Fibroblast of lung (primary cell): ENCODE measurements at regions not wholly inside any gene's neighbourhood (a gene's known extent, or its start where the extent isn't known, plus 50 kb on each side); places are given as distances from the start of the nearest gene placed in this dataset.

Experiments used
- DNase-seq, 2 donors: peaks; one replicate each; pipeline versions ENCODE4 v3.0.0 to v3.0.0-alpha.2; 2010; ENCODE audit warnings: low read depth in 2 of 2
- H2AFZ ChIP-seq: 2 replicates; pipeline ENCODE4 v1.5.1; 2012; ENCODE audit warnings: low read length, control low read depth, inconsistent platforms
- H3K27ac ChIP-seq: 2 replicates; pipeline ENCODE4 v1.5.1; 2011; ENCODE audit warnings: low read length, control low read depth; ENCODE audit not compliant: insufficient read depth
- H3K27me3 ChIP-seq: 2 replicates; pipeline ENCODE4 v1.5.1; 2011; ENCODE audit warnings: mild to moderate bottlenecking, low read length; ENCODE audit not compliant: control insufficient read depth, insufficient read depth
- H3K36me3 ChIP-seq: 2 replicates; pipeline ENCODE4 v1.5.1; 2011; ENCODE audit warnings: low read length; ENCODE audit not compliant: control insufficient read depth, insufficient read depth
- H3K4me1 ChIP-seq: 2 replicates; pipeline ENCODE4 v1.5.1; 2011; ENCODE audit warnings: low read length; ENCODE audit not compliant: control insufficient read depth, insufficient read depth; ENCODE audit errors: extremely low read depth
- H3K4me2 ChIP-seq: 2 replicates; pipeline ENCODE4 v1.5.1; 2011; ENCODE audit warnings: low read length, control low read depth; ENCODE audit not compliant: insufficient read depth; ENCODE audit errors: extremely low read depth
- H3K4me3 ChIP-seq, 4 experiments: fragments of 200-600 bp in 1 of 4; sonication (generic) in 1 of 4; replicated peaks in 1 of 4; 2 replicates each; pipeline ENCODE4 v1.5.1; 2011 to 2016; ENCODE audit warnings: low read length in 4 of 4, low read depth in 3 of 4, mild to moderate bottlenecking in 3 of 4, control low read depth in 2 of 4, inconsistent platforms in 1 of 4, mixed read lengths in 1 of 4; ENCODE audit not compliant: insufficient read depth in 1 of 4; ENCODE audit errors: control extremely low read depth in 1 of 4
- H3K79me2 ChIP-seq: 2 replicates; pipeline ENCODE4 v1.5.1; 2012; ENCODE audit warnings: mild to moderate bottlenecking, low read length, inconsistent platforms; ENCODE audit not compliant: control insufficient read depth, insufficient read depth
- H3K9ac ChIP-seq: 2 replicates; pipeline ENCODE4 v1.5.1; 2011; ENCODE audit warnings: mild to moderate bottlenecking, low read length, control low read depth; ENCODE audit not compliant: insufficient read depth
- H3K9me3 ChIP-seq: 2 replicates; pipeline ENCODE4 v1.5.1; 2012; ENCODE audit warnings: low read depth, low read length; ENCODE audit not compliant: control insufficient read depth, insufficient read depth
- H4K20me1 ChIP-seq: 2 replicates; pipeline ENCODE4 v1.5.1; 2011; ENCODE audit warnings: low read length; ENCODE audit not compliant: control insufficient read depth, insufficient read depth; ENCODE audit errors: extremely low read depth
- CTCF ChIP-seq, 2 donors: IDR thresholded peaks in 1 of 2; conservative IDR thresholded peaks in 1 of 2; 1 replicate in 1 of 2; 2 replicates in 1 of 2; pipeline ENCODE4 v1.5.1; 2011 to 2012; ENCODE audit warnings: low read length in 2 of 2, control low read depth in 1 of 2, inconsistent platforms in 1 of 2, low read depth in 1 of 2, mild to moderate bottlenecking in 1 of 2
- EZH2 ChIP-seq: IDR thresholded peaks from 2 replicates; pipeline ENCODE4 v1.5.1; 2012; ENCODE audit warnings: low read length, control low read depth, mild to moderate bottlenecking; ENCODE audit errors: missing control alignments

DNA sequence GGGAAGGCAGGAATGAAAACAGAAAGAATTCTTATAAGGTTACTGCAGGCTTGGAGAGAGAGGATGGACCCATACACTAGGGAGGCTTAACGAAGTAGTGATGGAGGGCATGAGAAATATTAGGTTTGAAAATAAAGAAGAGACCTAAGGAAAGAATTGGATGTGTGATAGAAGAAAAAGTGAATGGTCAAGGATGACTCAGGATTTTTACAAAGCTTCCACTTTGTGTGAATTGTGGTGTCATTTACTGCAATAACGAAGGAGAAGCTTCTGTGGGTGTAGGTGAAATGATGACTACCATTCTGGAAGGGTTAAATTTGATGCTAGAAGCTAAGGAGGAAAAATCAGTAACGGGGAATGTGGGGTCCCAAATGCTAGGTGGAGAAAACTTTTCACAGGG, 191.2 kb downstream of the UTRN start:
- no peak overlapping the region for H3K4me3 ChIP-seq
- no peak overlapping the region for H3K4me2 ChIP-seq
- no peak overlapping the region for H2AFZ ChIP-seq
- H3K79me2 ChIP-seq, result no peaks in the 10 kb centered on the region
- DNase-seq, result no peak
- H3K9ac ChIP-seq, result no peak overlapping the region
- no peaks in the 10 kb centered on the region for H3K36me3 ChIP-seq
- no peaks in the 10 kb centered on the region for H3K27me3 ChIP-seq
- TF ChIP-seq CTCF (conservative IDR thresholded peaks at IDR 0.05 in 1 of 2, IDR thresholded peaks at IDR 0.05 in 1 of 2; ENCODE audit: low read depth in 1 of 2, low read length in 2 of 2) (no peak), EZH2 (no peak)
- H3K9me3 ChIP-seq, result no peaks in the 10 kb centered on the region
- H4K20me1 ChIP-seq, result no peaks in the 10 kb centered on the region
- no peak overlapping the region for H3K27ac ChIP-seq
- H3K4me1 ChIP-seq, result no peaks in the 10 kb centered on the region

DNA sequence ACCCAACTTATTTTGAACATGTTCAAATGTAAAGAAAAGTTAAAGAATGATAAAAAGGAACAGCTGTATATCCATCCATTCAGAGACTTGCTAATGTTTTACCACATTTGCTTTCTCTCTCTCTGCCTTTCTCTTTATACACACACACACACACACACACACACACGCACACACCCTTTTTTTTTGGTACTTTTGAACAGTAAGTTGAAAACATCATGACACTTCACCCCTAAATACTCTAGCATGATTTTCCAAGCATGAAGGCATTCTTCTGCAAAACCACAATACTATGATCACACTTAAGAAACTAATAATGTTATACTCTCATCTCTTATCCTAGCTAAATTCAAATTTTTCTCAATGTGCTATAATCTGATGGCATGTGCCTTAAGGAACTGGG, 192.3 kb downstream of the UTRN start:
- Histone ChIP-seq H3K27ac (no peak overlapping the region), H4K20me1 (no peaks in the 10 kb centered on the region), H3K4me1 (no peaks in the 10 kb centered on the region), H3K4me3 (no peak overlapping the region), H3K4me2 (no peak overlapping the region), H2AFZ (no peak overlapping the region), H3K79me2 (no peaks in the 10 kb centered on the region), H3K27me3 (no peaks in the 10 kb centered on the region), H3K36me3 (no peaks in the 10 kb centered on the region), H3K9me3 (no peaks in the 10 kb centered on the region), H3K9ac (no peak overlapping the region)
- TF ChIP-seq CTCF (conservative IDR thresholded peaks at IDR 0.05 in 1 of 2, IDR thresholded peaks at IDR 0.05 in 1 of 2; ENCODE audit: low read depth in 1 of 2, low read length in 2 of 2) (no peak), EZH2 (no peak)
- DNase-seq, result peak; percentile 25 to 36

- Histone ChIP-seq H3K9me3 (no peaks in the 10 kb centered on the region), H3K9ac (no peak overlapping the region), H3K27me3 (no peaks in the 10 kb centered on the region), H3K4me2 (no peak overlapping the region), H2AFZ (no peak overlapping the region), H3K4me1 (no peaks in the 10 kb centered on the region), H3K4me3 (no peak overlapping the region), H4K20me1 (no peaks in the 10 kb centered on the region), H3K79me2 (no peaks in the 10 kb centered on the region), H3K36me3 (no peaks in the 10 kb centered on the region), H3K27ac (no peak overlapping the region)
- no peak for DNase-seq
- no peak for TF ChIP-seq CTCF (conservative IDR thresholded peaks at IDR 0.05 in 1 of 2, IDR thresholded peaks at IDR 0.05 in 1 of 2; ENCODE audit: low read depth in 1 of 2, low read length in 2 of 2)
- TF ChIP-seq EZH2, result no peak
These were observed 192.7 kb downstream of the UTRN start for GRCh38 chr6:144477856-144478255.
